NCI-H82 (cell line): ENCODE measurements at regions not wholly inside any gene's neighbourhood (a gene's known extent, or its start where the extent isn't known, plus 50 kb on each side); places are given as distances from the start of the nearest gene placed in this dataset.

Source experiments
- DNase-seq: peaks from one replicate; lab custom pipeline; 2025; lab: John Stamatoyannopoulos, UW

GRCh38 chr2:16409849-16410248 lies 255.8 kb downstream of the CYRIA start:
- no peak for DNase-seq

DNA sequence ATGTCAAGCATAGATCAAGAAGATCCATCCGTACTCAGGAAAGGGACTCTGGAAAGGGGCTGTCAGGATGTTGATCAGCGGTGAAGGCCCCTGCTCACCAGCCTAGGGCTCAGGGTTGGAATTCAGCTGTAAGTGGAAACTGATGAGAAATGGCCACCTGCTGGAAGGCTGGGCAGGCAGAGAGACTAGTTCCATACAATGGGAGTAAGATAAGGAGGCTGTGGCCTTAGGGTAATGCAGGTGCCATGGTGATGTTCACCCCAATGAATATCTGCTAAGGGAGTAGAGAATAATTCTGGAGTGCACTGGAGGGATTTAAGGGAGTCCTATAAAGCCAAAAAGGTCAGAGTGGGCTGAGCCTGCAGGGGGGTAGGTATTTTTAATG lies 256.6 kb downstream of the CYRIA start:
- DNase-seq = no peak

GRCh38 chr2:16408331-16409005 lies 257.2 kb downstream of the CYRIA start:
- DNase-seq = no peak

DNA sequence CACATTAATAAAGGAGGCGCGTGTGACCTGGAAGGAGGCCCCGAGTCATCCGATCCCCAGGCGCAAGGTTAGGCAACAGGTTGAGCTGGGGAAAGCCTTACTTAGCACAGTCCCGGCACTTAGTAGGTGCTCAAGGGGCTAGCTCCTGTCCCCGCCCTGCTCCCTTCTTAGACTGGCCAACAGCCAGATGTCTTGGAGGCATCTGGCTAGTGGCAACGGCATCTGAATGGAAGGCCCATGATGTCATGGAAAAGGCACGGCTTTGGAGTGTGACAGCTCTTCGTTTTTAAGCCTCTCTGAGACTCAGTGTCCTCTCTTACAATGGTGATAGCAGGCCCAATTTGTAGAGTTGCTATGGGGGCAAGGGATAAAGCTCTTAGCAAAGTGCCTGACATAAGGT lies 258.3 kb downstream of the CYRIA start:
- DNase-seq = no peak

GRCh38 chr2:16406496-16407289 lies 258.9 kb downstream of the CYRIA start:
- no peak for DNase-seq

- DNase-seq = no peak
These were observed 260.1 kb downstream of the CYRIA start for GRCh38 chr2:16405551-16405950.

DNA sequence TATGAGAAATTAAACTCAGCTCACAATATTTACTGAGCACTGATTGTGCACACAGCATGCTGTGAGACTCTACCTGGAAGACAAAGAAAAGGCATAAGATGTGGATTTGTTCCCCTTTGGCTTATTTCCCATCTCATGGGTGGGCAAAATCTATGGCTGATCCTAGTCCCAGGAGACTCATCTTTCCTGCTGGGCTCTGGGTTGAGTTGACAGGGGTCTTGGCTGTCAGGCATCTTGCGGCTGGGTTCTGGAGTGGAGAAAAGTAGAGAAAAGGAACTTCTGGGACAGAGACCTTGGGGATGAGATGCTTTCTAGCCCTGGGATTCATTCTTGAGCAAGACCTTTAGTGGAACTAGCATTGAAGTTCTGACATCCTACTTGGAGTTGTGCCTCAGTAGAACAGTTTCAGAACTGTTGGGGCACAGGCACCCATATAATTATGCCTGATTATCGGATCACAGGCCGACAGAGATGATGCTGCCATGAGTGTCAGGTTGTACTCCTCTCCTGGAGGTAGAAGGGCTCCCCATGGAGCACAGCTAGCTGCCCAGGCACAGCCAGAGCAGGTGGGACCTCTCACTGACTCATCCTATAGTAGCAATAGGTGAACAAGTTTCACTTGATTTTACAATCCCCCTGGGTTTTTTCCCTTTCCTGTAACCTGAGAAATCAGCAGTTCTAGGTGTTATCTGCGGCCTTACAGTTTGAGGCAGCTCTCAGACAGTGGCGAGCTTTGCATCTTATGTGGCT lies 260.9 kb downstream of the CYRIA start:
- DNase-seq = no peak

DNA sequence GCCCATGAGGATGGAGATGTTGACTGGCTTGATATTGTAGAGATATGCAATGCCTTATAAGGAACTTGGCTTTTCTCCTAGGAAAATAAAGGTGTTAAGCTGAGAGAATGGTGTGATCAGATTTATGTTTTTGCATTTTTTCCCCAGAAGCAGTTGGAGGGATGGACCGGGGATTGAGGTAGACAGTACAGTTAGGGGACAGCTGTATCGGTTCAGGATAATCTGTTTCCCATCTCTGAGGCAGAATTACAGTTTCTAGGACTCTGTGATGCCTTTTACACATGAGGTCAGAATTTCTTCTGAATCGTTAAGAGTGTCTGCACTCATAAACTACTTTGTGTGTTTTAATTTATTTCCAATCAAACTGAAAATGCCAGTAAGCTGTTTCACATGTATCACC lies 261.5 kb downstream of the CYRIA start:
- DNase-seq = no peak

- DNase-seq = no peak
These were observed 262.7 kb downstream of the CYRIA start for GRCh38 chr2:16402891-16403290.

DNA sequence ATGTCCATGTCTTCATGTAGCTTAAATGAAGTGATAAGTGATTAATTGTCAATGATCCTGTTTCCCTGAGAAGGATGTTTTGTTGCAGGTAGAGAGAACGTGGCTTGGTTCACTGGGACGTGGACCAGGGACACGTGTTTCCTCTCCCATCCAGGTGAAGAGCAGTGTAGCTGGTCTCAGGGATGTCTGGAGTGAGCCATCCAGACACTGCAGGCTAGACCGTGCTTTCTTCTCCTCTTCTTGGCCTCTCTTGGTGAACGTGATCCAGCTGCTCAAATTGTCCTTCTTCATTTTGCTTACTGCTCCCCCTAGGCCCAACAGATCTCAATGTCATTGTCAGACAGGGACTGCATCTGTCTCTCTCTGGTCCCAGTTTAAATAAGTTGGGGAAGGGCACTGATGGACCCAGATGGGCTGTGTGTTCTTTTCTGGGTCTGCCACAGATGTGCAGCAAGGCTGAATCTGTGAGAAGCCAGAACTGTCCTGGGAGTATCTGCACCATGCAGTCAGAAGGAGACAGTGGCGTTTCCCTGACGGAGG lies 263.8 kb downstream of the CYRIA start:
- no peak for DNase-seq

DNA sequence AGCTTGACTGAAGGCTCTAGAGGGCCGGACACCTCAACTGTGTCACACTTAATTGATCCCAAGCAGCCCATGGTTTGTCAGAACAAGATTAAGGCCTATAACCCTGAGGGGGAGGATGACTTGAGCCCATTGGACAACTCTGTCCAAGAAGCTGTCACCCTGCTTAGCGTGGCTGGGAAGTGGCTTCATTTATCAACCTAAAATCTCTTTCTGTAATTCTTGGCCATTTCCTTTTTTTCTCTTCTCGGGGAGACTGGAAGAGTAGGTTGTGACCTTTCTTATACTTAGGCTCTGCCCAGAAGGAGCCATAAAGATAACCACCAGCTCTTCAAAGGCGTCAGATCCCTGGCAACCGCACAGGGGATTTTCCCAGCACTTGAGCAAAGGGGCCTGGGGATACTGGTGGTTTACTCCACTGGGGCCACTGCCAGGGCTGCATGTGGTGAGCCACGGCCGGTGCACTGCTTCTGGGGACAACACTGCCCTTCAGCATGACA lies 265.5 kb downstream of the CYRIA start:
- peak; percentile 34 for DNase-seq

DNA sequence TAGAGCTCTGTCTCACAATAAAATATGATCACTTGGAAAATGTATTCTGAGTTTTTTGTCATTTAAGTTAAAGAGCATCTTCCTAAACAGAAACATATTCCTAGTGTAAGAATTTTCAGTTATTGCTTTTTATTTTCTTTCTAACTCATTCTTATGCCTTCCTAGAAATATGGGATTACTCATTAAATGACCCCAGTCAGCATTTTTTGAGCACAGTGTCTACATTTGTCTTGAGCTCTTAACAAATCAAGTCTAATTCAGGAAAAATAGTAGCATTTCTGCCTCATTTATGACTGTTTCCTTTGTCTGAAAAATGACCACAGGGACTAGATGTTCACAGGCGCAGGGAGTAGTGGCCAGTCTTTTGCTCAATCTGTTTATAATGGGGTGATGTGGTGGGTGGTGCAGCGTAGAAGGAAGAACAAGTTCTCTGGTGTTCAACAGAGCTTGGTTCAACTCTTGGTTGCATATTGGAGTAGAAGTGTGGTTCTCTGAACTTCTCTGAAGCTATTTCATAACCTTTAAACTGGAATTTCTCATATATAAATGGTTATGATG lies 267.1 kb downstream of the CYRIA start:
- no peak for DNase-seq

- no peak for DNase-seq
These were observed 267.8 kb downstream of the CYRIA start for GRCh38 chr2:16397681-16398475.

DNA sequence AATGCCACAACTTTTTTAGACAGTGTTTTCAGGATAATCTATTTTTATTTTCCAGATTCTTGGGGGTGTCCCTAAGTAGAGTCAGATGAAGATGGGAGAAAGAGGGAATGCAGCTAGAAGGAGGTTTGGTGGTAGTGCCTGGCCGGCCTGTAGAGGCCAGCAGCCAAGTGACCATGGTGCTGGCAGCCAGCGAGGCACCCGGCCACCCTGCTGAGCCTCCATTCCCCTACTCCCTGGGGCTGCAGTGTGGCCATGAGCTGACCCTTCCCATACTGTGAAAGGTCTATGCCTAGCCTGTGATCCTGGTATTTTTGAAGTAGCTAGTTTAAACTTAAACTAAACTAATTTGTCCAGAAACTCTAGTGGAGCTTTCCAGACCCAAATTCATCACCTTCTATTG lies 268.6 kb downstream of the CYRIA start:
- no peak for DNase-seq

GRCh38 chr2:16396171-16396570 lies 269.5 kb downstream of the CYRIA start:
- DNase-seq = no peak

- DNase-seq = no peak
These were observed 270.0 kb downstream of the CYRIA start for GRCh38 chr2:16395601-16396000.

DNA sequence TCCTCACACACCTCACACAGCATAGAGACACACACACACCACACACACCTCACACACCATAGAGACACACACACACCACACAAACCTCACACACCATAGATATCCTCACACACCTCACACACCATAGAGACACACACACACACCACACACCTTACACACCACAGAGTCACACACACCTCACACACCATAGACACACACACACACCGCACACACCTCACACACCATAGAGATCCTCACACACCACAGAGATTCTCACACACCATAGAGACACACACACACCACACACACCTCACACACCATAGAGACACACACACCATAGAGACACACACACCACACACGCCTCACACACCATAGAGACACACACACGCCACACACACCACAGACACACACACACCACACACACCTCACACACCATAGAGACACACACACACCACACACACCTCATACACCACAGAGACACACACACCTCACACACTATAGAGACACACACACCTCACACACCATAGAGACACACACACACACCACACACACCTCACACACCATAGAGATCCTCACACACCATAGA lies 270.6 kb downstream of the CYRIA start:
- DNase-seq = no peak

- peak; percentile 45 for DNase-seq
These were observed 271.3 kb downstream of the CYRIA start for GRCh38 chr2:16394072-16394985.

DNA sequence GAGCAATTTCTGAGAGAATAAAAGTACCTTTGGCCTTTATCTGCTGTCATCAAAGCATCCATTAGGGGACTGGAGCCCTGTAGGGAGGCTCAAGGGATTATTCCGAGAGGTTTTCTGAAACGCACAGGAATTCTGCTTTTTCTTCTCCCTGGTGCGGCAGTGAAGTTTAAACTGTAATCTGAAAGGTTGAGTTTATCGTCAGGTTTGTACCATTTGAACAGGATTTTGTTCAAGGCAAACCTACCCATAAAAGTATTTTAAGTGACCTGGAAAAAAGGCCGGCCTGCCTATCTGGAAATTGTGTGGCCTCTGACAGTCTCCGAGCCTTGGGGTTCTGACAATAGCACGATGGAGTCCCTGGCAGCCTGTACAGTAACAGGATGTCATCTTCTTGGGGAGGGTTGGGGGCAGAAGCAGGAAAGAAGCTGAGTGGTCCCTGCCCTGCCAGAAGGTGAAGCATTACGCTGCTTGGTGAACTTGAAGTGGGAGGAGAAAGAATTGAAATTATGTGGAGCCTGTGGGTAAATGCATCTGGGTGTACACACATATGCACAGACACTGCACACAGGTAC lies 272.0 kb downstream of the CYRIA start:
- DNase-seq = no peak
